ENCODE measurements at regions not wholly inside any gene's neighbourhood (a gene's known extent, or its start where the extent isn't known, plus 50 kb on each side); places are given as distances from the start of the nearest gene placed in this dataset.
"Not testable (repeated sequence)": the region's sequence is repeated elsewhere in the genome, so short reads cannot be mapped to it uniquely, and the experiment has no call there.

GRCh38 chr18:77405096-77405495 is 155.4 kb downstream of the GALR1 start:
- ATAC-seq, result no peak
- TF ChIP-seq CREB5 (CRISPR knock-in tag; IDR thresholded peaks at IDR 0.05; ENCODE audit: low read depth), result no peak
- no peak for TF ChIP-seq TOX (CRISPR knock-in tag; IDR thresholded peaks at IDR 0.05; ENCODE audit: borderline replicate concordance)
- TF ChIP-seq ARNTL (CRISPR knock-in tag; IDR thresholded peaks at IDR 0.05; ENCODE audit: borderline replicate concordance, low read depth), result no peak
- no peak for TF ChIP-seq ISL1 (CRISPR knock-in tag; IDR thresholded peaks at IDR 0.05)
- TF ChIP-seq GLIS3 (CRISPR knock-in tag; IDR thresholded peaks at IDR 0.05), result no peak

- TF ChIP-seq ZNF8 (CRISPR knock-in tag; IDR thresholded peaks at IDR 0.05) (no peak), CSDC2 (CRISPR knock-in tag; IDR thresholded peaks at IDR 0.05) (no peak), TCF4 (CRISPR knock-in tag; IDR thresholded peaks at IDR 0.05; ENCODE audit: borderline replicate concordance) (no peak), ISL1 (CRISPR knock-in tag; IDR thresholded peaks at IDR 0.05) (no peak), TOX (CRISPR knock-in tag; IDR thresholded peaks at IDR 0.05; ENCODE audit: borderline replicate concordance) (no peak), PATZ1 (CRISPR knock-in tag; IDR thresholded peaks at IDR 0.05; ENCODE audit: borderline replicate concordance) (no peak), TSHZ2 (CRISPR knock-in tag; IDR thresholded peaks at IDR 0.05) (no peak), ZC3H10 (CRISPR knock-in tag; IDR thresholded peaks at IDR 0.05) (no peak), SNAI2 (CRISPR knock-in tag; IDR thresholded peaks at IDR 0.05) (no peak)
- ATAC-seq, result no peak
Measured at GRCh38 chr18:77407733-77408132, 158.1 kb downstream of the GALR1 start.

GRCh38 chr18:77421546-77421945 is 171.9 kb downstream of the GALR1 start:
- ATAC-seq, result not testable (repeated sequence)

- no peak for ATAC-seq
- TF ChIP-seq POU6F1 (CRISPR knock-in tag; IDR thresholded peaks at IDR 0.05; ENCODE audit: borderline replicate concordance, low read depth) (no peak), ARNTL (CRISPR knock-in tag; IDR thresholded peaks at IDR 0.05; ENCODE audit: borderline replicate concordance, low read depth) (no peak), BACH2 (CRISPR knock-in tag; IDR thresholded peaks at IDR 0.05; ENCODE audit: borderline replicate concordance) (no peak), OSR1 (CRISPR knock-in tag; IDR thresholded peaks at IDR 0.05) (no peak), ZNF70 (CRISPR knock-in tag; IDR thresholded peaks at IDR 0.05) (no peak), TCF4 (CRISPR knock-in tag; IDR thresholded peaks at IDR 0.05; ENCODE audit: borderline replicate concordance) (no peak), CSDC2 (CRISPR knock-in tag; IDR thresholded peaks at IDR 0.05) (no peak), ZNF8 (CRISPR knock-in tag; IDR thresholded peaks at IDR 0.05) (no peak), RARB (CRISPR knock-in tag; IDR thresholded peaks at IDR 0.05) (no peak), TOX (CRISPR knock-in tag; IDR thresholded peaks at IDR 0.05; ENCODE audit: borderline replicate concordance) (no peak), SNAI2 (CRISPR knock-in tag; IDR thresholded peaks at IDR 0.05) (no peak), PATZ1 (CRISPR knock-in tag; IDR thresholded peaks at IDR 0.05; ENCODE audit: borderline replicate concordance) (no peak), ZNF565 (CRISPR knock-in tag; conservative IDR thresholded peaks at IDR 0.05; ENCODE audit: low read depth) (no peak), ZFP3 (CRISPR knock-in tag; IDR thresholded peaks at IDR 0.05) (no peak), CSRNP3 (CRISPR knock-in tag; IDR thresholded peaks at IDR 0.05) (no peak), ISL1 (CRISPR knock-in tag; IDR thresholded peaks at IDR 0.05) (no peak), ESRRG (CRISPR knock-in tag; IDR thresholded peaks at IDR 0.05) (no peak)
Measured at GRCh38 chr18:77422974-77423867, 173.6 kb downstream of the GALR1 start.
